Pulmonary artery endothelial cell (primary cell): ENCODE measurements at regions not wholly inside any gene's neighbourhood (a gene's known extent, or its start where the extent isn't known, plus 50 kb on each side); places are given as distances from the start of the nearest gene placed in this dataset.

Source experiments
- DNase-seq: peaks from one replicate; pipeline ENCODE4 v3.0.0-alpha.2; 2011; ENCODE audit warnings: low read depth, low spot score

DNA sequence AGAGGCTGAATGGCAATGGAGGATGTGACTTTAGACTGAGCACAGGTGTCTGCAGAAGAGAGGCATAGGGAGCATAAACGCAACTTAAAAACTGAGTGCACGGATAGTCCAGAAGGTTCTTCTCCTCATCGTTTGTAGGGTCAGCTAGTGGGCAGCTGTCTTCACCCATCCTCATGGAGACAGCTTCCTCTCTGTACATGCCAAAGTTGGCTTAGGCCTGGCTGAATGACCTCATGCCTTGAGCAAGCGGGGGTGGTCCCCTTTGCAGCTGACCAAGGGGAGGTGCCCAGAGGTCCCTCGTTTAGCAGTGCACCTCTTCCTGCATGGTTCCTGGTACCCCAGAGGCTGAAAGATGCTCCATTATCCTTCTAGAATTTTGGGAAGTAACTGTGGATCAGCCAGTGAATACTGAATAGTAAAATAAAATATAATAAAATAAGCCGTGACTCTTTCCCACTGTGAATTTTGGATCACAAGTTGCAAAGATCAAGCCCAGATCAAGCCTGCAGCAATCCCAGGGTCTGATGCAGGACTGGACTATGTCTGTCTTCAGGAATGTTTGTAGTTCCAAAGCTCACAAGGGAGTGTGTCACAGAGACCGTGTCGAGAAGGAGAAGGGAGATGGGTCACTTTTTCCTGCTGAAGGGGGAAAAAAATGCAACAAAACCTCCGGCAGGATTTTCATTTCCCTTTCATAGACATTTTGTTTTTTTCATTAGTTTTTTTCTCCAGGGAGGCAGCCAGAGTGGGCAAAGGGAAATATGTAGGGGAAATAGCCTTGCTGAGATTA, 295.3 kb upstream of the MKI67 start:
- no peak for DNase-seq

DNA sequence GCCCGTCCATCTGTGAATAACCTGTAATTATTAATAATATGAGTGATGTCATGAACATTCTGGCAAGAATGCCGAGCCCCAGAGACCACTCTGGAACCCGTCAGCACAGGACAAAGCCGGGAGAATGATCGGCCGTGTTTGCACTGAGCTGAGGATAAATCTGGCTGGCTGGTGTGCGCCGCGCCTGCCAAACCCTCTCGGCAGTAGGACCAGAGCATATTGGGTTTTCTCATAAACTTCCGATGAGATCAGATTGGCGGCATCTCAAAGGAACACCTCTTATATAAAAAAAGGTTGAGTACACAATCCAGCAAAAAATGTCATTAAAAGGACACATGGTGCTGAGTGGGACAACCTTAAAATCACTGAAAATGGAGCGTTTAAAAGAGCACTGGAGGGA, 296.0 kb upstream of the MKI67 start:
- no peak for DNase-seq

DNA sequence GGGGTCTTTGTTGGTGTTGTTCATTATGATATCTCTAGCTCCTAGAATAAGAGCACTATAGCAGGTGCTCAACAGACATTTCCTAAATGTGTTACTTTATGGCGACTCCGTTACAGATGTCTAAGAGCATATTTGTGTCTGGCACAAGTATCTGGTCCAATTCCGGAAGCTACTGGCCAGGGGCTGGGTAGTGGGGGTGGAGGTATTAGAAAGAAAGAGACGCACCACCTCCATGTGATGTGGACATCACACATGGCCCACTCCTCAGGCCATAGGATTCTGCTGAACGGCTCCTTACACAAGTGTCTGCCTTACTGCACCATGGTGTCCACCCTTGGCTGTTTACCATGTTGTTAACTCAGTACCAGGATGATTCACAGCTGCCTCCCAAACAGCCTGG, 296.8 kb upstream of the MKI67 start:
- DNase-seq = no peak

DNA sequence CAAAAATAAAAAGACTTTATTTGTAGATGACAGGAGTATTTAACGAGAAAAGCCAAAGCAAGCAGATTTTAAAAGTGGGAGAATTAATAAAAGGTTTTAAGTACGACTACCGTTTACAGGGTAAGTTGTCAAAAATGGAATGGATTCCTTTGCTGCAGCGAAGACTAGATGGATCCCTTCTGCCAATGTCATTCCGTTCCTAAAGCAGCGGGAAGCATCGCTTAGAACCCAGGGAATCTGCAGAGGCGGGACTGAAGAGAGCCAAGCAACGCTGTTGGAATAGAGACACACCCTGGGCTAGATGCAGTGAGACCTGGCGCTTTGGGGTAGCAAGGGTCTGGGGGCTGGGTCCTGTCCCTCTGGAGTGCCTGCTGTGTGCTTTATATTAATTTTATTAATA, 303.1 kb upstream of the MKI67 start:
- no peak for DNase-seq

DNA sequence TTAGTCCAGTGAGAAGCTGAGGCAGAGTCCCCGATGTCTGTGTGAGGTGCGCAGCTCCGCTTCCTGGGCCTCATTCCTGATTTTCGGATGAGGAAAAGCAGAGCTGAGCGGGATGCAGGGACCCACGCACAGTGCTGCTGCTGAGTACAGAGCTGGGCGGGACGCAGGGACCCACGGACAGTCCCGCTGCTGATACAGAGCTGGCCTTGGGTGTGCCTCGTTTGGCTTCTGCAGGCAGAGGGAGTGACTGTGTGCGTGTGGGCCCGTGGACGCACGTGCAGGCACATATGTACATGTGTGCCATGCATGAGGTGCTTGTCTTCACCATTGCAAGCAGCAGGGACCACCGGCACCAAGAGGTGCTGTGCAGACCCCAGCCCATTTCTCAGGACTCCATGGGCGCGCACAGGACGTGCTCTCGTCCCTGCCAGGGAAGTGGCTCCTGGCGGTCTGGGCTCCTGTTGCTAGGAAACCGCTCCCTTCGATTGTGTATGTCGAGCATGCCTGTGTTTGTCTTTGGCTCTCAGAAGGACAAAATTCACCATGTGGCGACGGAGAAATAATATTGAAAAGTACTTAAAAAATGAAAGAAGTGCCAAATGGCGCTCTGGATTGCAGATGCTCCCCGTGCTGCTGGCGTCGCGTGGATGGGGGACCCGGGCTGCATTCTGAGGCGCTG, 303.8 kb upstream of the MKI67 start:
- no peak for DNase-seq

DNA sequence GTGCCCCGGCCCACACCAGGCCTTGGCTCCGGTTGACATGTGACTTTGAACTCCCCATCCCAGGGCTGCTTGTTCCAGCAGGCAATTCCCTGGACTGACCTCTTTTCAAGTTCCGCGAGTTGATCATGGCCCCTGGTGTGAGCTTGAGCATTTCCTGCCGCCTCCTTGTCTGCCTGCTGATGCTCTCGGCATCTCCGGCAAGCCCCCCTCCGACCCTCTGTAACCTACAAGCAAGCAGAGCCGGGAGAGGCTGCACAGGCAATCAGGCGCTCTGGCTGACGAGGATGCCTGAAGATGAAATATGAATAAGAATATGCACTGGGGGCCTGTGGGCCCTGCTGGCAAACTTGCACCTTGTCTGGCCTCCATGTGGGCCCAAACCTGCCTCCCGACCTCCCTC, 304.9 kb upstream of the MKI67 start:
- DNase-seq = no peak

DNA sequence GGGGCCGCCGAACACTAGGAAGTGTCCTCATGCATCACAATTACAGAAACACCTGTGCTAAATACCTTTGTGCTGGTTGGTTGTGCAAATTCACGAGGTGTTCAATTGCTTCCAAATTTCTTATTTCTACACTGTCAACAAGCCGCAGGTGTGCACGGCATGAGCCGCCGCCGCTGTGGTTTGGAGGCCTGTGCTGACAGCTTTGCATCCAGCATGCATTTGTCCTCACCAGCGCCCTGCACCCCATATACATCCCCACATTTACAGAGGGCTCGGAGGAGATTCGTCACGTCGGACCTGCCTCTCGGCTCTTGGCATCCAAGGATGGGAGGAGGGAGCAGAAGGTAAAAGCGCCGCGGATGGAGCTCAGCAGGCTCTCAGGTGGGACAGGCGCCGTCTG, 305.3 kb upstream of the MKI67 start:
- DNase-seq = no peak

DNA sequence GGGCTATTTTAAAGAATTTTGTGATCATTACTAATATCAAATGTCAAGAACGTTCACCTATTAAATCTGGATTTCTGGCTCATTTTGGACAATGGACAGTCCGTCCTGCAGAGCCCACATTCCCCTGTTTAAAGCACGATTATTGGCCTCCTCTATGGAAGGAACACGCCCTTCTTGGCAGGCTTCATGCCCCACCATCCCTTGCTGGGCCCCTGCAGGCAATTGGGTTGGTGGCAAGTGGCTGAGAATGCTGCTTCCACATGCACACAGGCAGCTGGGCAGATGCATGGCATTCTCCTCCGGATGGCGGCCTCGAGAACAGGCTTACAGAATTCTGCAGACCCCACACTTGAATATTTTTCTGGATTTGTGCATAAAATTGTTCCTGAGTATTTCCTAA, 305.8 kb upstream of the MKI67 start:
- DNase-seq = no peak

DNA sequence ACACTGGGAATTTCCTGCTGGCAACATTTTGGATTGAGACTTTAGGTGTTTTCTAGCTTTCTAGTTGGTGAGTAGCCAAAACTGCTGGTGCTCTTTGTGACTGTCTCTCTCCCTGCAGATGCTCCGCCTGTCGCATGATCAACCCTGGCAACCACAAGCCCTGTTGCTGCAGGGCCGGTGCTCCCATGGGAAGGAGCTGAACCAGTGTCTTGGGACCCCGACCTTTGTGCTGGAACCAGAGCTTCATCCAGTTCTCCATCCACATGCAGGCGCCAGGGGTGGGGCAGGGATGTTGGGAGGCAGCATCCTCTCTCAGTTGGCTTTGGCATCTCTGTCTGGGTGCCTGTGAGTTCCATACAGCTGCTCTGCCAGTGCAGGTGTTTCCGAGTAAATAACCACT, 306.2 kb upstream of the MKI67 start:
- DNase-seq = no peak

DNA sequence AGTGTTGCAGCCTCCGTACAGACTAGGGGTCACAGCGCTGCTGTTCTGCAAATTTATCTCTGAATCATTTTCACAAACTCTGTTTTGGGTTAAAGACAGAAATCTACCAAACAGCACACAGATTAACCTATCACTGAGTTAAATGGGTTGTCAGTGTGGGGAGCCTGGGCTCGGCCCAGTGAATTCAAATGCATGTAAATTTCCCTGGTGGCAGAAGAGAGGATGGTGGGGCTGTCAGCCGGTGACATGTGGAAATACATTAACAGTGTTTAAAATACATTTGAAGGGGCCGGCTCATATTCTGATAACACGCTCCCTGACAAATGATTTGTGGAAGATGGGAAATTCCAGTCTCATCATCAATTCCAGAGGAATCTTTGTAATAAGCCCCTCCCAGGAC, 309.6 kb upstream of the MKI67 start:
- DNase-seq = no peak

DNA sequence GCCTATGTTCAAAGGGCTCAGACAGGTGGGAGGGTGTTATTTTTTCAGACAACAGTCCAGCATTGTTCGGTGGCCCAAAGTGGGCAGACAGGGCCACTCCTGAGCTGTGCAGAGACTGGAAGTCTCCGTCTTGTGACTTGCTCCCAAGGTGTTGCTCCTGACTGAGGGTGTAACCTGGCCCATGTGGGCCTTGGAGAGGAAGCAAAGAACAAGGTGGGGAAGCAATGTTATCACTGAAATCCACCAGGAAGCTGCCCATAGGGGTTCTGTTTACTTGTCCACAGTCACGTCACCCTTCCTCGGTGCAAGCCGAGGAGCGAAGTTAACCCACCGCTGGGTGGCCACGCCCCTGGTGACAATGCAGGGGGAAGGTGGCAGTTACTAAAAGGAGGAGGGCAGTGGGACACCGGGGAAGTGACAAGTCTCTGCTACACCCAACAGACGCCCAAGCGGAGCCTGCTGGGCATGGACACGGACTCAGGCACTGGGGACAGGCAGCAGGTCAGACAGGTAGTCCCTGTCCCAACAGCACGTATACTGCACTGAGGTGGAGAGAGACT, 311.6 kb upstream of the MKI67 start:
- no peak for DNase-seq

DNA sequence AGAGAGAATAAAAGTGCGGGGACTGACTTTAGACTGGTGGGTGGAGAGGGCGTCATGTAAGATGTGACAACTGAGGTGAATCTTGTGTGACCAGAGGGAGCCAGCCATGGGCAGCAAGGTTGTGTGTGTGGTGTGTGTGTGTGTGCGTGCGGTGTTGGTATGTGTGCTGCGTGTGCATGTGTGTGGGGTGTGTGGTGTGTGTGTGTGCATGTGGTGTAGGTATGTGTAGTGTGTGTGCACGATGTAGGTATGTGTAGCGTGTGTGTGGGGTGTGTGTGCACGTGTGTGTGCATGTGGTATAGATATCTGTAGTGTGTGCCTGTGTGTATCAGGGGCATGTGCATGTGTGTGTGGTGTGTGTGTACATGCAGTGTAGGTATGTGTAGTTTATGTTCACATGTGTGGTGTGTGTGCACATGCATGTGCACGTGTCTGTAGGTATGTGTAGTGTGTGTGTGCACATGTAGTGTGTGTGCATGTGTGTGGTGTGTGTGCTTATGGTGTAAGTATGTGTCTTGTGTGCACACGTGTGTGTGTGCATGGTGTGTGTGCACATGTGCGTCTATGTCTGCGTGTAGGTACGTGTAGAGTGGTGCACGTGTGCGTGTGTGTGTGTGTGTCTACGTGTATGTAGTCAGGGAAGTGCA, 312.3 kb upstream of the MKI67 start:
- no peak for DNase-seq

DNA sequence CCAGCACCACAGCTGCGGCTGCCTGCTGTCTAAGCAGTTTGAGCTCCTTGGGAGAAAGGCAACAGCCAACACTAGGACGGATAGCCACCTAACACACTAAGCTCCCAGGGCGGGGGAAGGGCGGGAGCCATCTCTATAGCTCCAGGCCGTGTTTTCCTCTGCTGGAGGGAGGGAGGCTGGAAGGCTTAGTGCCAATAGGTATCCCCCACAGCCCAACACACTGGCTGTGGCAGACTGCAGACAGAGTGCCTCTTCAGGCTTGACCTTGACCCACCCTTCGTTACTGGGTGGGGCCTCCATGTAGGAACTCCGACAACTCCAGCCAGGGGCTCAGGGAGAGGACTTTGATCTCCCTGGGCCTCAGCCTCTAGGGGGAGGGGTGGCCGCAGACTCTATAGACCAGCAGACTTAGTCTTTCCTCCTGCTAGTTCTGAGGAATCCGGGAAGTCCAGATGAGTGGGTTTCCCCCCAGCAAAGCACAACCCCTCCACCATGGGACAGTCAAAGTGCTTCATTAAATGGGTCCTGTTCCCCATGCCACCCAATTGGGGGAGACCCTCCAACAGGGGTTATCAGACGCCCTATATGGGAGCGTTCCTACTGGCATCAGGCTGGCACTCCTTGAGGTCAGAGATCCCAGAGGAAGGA, 314.4 kb upstream of the MKI67 start:
- no peak for DNase-seq

DNA sequence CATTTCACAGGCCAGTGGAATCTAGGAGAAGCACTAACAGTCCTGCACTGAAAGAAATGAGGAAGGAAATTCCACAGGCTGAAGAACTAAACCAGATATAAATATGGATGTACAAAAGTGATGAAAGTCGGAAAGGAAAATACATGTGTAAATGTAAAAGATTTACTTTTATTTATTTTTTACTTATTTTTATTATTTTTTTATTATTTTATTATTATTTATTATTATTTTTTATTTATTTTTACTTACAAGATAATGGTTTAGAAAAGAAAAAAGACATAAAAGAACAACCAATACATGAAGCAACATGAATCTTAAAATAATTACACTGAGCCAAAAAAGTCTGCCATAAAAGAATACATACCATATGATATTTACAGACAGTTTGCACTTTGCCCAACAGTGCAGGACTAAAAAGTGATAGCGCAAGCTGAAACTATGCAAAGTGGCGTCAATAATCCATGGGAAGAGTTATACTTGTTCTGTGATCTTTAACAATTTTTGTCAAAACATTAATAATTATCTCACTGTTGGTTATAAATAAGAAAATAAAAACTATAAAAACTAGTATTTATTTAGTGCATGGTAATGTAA, 317.8 kb upstream of the MKI67 start:
- no peak for DNase-seq

DNA sequence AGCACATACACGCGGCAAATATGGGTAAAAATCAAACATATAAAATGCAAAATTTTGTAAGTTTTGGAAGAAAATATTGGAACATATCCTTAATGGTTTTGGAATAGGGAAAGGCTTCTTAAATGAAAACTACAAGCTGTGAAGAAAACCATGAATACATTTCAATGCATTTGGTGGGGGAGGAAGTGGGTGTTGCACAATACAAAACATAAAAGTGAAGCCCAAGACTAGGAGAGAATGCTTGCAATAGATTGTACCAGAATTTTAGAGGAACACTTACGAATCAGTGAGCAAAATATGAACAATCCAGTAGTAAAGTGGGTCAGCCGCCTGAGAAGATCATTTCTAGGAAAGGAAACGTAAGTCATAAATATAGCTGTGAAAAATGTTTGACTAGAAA, 322.6 kb upstream of the MKI67 start:
- DNase-seq = no peak

DNA sequence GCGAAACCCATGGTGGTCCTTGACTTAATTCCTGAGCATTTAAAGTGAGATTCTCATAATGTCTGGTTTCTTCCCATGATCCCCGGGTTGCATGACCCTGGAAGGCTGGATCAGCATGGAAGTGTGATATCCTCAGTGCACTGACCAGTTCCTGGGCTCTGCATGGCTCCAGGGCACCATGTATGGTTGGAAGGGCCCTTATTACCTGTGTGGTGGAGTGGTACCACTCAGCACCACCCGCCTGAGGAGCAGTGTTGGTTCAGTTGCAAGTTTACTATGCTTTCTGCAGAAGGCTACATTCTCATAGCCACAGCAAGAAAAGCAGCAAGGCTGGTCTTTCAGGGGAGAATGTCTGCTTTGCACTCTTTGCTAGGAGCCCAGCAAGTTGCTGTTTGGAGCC, 325.7 kb upstream of the MKI67 start:
- DNase-seq = no peak

DNA sequence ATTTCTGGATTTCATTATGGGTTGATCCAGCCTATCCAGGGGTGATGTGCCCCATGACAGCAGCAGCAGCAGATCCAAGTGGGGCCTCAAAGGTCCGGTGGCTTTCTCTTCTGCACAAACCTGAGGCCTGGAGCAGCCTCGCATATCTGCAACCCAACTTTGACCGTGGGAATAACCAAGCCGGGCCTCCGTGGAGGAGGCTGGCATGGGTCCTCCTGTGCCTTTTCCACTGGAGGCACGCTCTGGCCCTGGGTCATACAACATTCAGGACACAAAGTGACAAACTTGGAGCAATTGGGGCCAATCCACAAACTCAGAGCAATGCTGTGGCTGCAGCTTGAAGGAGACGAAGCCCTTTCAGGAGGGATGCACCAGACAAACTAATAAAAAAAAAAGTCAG, 330.0 kb upstream of the MKI67 start:
- no peak for DNase-seq

DNA sequence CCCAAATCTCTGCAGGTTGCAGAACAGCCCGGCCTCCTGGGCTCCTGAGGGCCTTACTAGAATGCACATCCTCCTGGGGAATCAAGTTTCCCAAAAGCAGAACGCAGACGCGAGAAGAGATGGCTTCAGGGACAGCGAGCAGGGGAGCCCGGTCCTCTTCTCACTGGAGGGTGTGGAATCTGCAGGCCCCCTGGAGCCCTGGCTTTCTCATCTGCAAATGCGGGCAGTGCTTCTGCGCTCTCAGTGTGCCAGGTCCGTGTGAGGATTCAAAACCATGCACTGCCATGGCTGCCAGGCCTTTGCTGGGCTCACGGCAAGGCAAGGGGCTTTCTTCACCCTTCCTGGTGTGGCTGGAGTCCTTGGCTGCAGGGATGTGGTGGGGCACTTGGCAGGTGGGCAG, 330.9 kb upstream of the MKI67 start:
- DNase-seq = no peak

DNA sequence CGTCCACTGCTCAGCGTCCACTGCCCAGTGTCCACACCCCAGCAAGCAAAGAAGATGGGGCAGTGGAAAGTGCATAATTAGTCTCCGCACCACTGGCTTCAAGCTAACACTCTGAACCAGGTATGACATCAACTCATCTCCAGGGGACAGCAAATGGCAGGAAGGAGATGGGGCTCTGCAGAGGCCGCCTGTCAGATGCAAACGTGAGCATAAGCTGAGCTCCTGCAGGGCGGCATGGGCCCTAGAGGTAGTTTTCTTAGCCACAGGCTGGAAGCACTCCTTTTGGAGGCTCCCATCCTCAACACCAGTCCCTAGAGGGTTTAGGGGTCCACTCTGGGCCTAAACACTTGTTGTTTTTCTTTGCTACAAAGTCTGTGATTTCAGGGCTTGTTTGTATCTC, 335.8 kb upstream of the MKI67 start:
- DNase-seq = no peak

DNA sequence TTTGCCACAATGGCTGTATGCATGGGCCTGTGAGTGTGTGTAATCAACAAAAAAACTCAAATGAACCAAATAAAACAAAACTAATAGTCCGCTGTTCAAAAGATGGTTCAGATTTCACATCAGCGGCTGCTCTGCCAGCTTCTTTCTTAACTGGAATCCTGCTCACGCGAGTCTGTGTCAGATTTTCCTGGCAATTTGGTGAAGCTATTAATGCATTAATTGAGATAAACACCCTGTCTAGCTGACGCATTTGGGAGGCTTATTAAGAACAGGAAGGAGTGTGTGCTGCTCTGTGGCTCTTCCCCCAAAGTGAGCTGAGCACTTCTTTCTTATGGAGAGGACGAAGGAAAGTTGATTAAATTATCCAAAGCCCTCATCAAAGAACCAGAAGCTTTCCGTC, 336.6 kb upstream of the MKI67 start:
- DNase-seq = no peak

DNA sequence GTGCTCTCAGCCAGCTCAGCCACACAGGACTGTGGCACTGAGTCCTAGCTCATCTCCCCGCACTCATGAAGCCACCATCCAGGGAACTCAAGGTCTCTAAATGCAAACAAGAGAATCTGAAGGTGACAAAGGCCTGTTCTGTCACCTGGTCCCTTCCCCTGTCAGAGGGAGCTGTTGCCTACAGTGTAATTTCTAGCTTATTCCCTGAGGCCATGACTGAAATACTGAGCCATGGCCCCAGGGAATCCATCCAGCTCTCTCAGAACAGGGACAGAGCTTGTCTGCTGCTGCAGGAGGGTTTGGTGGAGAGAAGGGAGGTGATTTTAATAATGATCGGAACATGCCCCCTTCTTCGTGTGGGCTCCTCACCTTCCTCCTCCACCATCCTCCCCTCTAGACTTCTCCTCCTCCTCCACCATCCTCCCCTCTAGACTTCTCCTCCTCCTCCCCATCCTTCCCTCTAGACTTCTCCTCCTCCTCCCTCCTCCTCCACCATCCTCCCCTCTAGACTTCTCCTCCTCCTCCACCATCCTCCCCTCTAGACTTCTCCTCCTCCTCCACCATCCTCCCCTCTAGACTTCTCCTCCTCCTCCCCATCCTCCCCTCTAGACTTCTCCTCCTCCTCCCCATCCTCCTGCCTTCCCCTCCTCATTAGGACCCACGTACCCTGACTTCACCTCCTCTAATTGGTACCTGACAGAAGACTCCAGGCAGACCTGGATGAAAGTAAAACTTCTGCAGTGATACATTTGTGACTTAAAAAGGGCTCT, 338.0 kb upstream of the MKI67 start:
- DNase-seq = peak; percentile 10
